Activated CD8-positive, alpha-beta T cell treated with anti-CD3 and anti-CD28 coated beads, Interleukin-2, amount 10 ng/mL, durations not matched to agents 7 days and 5 days (primary cell): ENCODE measurements at regions not wholly inside any gene's neighbourhood (a gene's known extent, or its start where the extent isn't known, plus 50 kb on each side); places are given as distances from the start of the nearest gene placed in this dataset.

Experiments used
- ATAC-seq: fragments of 150-1000 bp; cut with Tn5 transposase; one replicate; pipeline ENCODE4 v1.10.0; 2021; ENCODE audit warnings: moderate library complexity
- CTCF ChIA-PET: fragments of 350-600 bp; sonication (Branson Sonifier 250); formaldehyde crosslinking; loops from one replicate; lab custom pipeline; 2021; ENCODE audit warnings: antibody characterized with exemption; lab: Charles Lee
- POLR2A ChIA-PET: fragments of 350-600 bp; sonication (Branson Sonifier 250); formaldehyde crosslinking; loops from one replicate; lab custom pipeline; 2021; ENCODE audit warnings: antibody characterized with exemption; lab: Charles Lee
- DNase-seq: peaks from one replicate; pipeline ENCODE4 v3.0.0-alpha.2; 2020
- H3K27ac Mint-ChIP-seq: one replicate; pipeline ENCODE4 v1.8.0; 2021; ENCODE audit warnings: mild to moderate bottlenecking, mixed read lengths
- H3K27me3 Mint-ChIP-seq: one replicate; pipeline ENCODE4 v1.8.0; 2021; ENCODE audit warnings: low read depth, mixed read lengths
- H3K36me3 Mint-ChIP-seq: one replicate; pipeline ENCODE4 v1.8.0; 2021; ENCODE audit warnings: low read depth, mixed read lengths
- H3K4me1 Mint-ChIP-seq: one replicate; pipeline ENCODE4 v1.8.0; 2021; ENCODE audit warnings: low read depth, mixed read lengths
- H3K4me3 Mint-ChIP-seq: one replicate; pipeline ENCODE4 v1.8.0; 2021; ENCODE audit warnings: mild to moderate bottlenecking, mixed read lengths
- H3K9me3 Mint-ChIP-seq: one replicate; pipeline ENCODE4 v1.8.0; 2022; ENCODE audit warnings: mixed read lengths; ENCODE audit not compliant: insufficient read depth

DNA sequence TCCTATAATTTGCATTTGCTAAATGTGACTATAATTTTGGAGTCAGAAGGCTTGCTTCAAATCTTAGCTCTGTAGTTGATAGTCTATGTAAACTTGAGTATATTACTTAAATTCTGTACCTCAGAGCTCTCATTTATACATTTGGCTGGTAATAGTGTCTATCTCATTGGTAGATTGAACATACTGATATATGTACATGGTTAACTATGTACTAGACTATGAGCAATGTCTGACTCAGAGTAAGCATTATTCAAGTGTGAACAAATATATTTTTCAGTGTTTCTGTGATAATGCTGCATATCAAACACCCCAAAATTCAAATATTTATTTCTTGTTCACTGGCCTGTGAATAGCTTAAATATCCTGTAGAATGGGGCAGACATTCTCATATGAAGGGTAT, 1568.9 kb upstream of the PABPC4L start:
- H3K27me3 Mint-ChIP-seq: no peaks in the 10 kb centered on the region
- peaks cover 13% of the 10 kb centered on the region for H3K9me3 Mint-ChIP-seq
- no peaks in the 10 kb centered on the region for H3K4me1 Mint-ChIP-seq
- H3K36me3 Mint-ChIP-seq: no peaks in the 10 kb centered on the region
- ChIA-PET POLR2A (no interaction called here), CTCF (no interaction called here)
- no peak overlapping the region for H3K27ac Mint-ChIP-seq
- DNase-seq (no peak), ATAC-seq (no peak)
- H3K4me3 Mint-ChIP-seq: no peak overlapping the region

DNA sequence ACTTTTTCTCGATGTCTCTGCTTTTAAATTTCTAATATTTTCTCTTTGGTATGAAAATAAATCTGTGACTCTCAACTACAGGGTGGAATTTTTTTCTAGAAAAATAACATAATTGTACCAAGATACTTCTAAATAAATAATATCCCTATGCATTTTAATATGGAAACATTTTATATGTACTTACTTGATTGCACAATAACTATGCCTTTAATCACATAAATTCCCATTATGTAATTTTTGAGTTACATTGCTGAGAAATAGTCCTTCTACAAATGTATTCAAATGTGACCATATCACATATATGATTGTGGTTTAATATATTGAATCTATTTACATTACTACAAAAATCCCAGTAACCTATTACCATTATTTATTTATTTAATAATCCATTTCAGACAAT, 1543.3 kb upstream of the PABPC4L start:
- ATAC-seq: no peak
- no peaks in the 10 kb centered on the region for H3K36me3 Mint-ChIP-seq
- H3K4me1 Mint-ChIP-seq: no peaks in the 10 kb centered on the region
- H3K27ac Mint-ChIP-seq: no peak overlapping the region
- POLR2A ChIA-PET: no interaction called here
- no peak for DNase-seq
- H3K27me3 Mint-ChIP-seq: no peaks in the 10 kb centered on the region
- CTCF ChIA-PET: no interaction called here
- H3K4me3 Mint-ChIP-seq: no peak overlapping the region
- no peaks in the 10 kb centered on the region for H3K9me3 Mint-ChIP-seq

DNA sequence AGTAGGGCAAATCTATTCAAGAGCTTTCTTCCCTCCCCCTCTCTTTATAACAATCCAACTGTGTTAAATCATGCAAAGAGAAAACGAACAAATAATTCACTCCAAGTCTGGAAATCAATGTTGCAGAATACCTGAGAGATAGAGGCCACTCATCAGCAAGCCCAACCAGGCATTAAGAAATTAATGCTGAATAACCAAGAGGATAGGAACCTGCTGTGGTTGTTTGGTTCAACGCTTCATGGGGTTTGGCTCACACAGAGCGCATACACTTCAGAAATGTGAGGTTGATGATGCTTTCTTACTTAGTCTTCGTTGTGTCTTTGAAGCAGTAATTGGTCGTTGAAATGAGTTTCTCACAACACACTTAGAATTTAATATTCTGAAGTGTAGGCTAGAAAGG, 1540.0 kb upstream of the PABPC4L start:
- Mint-ChIP-seq H3K9me3 (no peaks in the 10 kb centered on the region), H3K4me1 (no peaks in the 10 kb centered on the region), H3K4me3 (no peak overlapping the region), H3K27ac (no peak overlapping the region), H3K27me3 (no peaks in the 10 kb centered on the region), H3K36me3 (no peaks in the 10 kb centered on the region)
- ATAC-seq (no peak), DNase-seq (no peak)
- ChIA-PET CTCF (no interaction called here), POLR2A (no interaction called here)

DNA sequence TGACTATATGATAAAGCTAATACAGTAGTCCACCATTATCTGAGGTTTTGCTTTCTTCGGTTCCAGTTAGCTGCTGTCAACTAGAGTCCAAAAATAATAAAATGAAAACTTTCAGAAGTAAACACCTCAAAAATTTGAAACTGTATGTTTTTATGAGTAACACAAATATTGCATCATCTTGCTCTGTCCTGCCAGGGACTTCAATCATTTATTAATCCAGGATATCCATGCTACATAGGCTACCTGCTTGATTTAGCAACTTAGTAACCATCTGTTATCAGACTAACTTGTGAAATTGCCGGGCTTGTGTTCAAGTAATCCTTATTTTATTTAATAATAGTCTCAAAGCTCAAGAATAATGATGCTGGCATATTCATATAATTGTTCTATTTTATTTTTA, 1537.8 kb upstream of the PABPC4L start:
- ATAC-seq (no peak), DNase-seq (no peak)
- Mint-ChIP-seq H3K4me3 (no peak overlapping the region), H3K9me3 (no peaks in the 10 kb centered on the region), H3K4me1 (no peaks in the 10 kb centered on the region), H3K27ac (no peak overlapping the region), H3K27me3 (no peaks in the 10 kb centered on the region), H3K36me3 (no peaks in the 10 kb centered on the region)
- POLR2A ChIA-PET: no interaction called here
- CTCF ChIA-PET: no interaction called here

DNA sequence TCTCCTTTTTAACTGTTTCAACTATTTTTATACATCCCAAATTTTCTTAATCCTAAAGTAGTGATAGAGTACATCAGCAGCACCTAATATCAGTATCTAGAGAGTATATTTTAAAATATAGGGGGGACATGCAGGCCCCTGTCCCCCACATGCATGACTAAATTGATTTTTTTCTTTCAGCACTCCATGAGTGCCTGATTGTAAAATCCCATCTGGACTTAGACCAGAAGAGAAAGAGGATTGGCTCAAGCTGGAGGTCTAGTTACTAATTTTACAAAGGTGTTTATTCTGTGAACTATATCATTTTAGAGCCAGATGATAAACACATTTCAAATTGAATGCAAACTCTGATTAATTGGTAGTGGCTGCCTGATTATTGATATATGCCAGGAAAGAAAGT, 1533.9 kb upstream of the PABPC4L start:
- CTCF ChIA-PET: no interaction called here
- H3K27ac Mint-ChIP-seq: no peak overlapping the region
- POLR2A ChIA-PET: no interaction called here
- DNase-seq (no peak), ATAC-seq (no peak)
- H3K36me3 Mint-ChIP-seq: no peaks in the 10 kb centered on the region
- no peak overlapping the region for H3K4me3 Mint-ChIP-seq
- H3K9me3 Mint-ChIP-seq: no peaks in the 10 kb centered on the region
- no peaks in the 10 kb centered on the region for H3K27me3 Mint-ChIP-seq
- no peaks in the 10 kb centered on the region for H3K4me1 Mint-ChIP-seq

DNA sequence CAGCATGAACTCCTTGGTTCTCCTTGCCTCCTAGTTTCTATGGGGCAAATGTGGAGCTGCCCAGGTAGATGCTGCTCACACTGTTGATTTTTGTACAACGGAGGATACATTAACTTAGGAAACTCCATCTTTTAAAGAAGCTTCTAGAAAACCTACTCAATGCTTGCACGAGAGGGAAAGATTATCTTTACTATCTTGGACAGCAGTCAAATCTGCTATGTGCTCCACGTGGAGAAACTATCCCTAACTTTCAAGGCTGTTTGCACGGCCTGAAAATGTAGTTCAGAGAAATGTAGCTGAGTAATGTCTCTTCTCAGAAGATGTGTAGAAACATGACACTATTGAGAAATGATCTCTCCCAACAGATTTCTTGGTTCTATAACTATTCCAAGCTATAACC, 1530.9 kb upstream of the PABPC4L start:
- Mint-ChIP-seq H3K36me3 (no peaks in the 10 kb centered on the region), H3K9me3 (no peaks in the 10 kb centered on the region), H3K4me1 (no peaks in the 10 kb centered on the region), H3K27ac (no peak overlapping the region), H3K4me3 (no peak overlapping the region), H3K27me3 (no peaks in the 10 kb centered on the region)
- CTCF ChIA-PET: no interaction called here
- POLR2A ChIA-PET: no interaction called here
- no peak for ATAC-seq
- DNase-seq: no peak

DNA sequence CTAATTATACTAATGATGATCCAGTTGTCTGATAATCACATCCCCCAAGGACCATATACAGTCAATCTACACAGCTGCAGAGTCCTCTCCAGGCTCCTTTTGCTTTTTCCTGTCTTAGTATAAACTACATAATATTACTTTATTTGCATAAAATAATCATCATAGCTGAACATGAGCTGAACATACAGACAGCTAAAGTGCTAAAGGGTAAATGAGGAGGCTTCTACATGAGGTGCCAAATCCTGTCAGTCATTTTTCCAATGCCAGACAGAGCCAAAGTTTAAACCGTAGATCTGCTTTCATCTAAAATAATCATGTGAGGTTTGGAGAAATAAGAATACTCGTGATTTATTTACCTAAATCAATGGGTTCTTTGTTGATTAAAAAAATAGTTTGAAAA, 1530.1 kb upstream of the PABPC4L start:
- Mint-ChIP-seq H3K4me1 (no peaks in the 10 kb centered on the region), H3K36me3 (no peaks in the 10 kb centered on the region), H3K9me3 (no peaks in the 10 kb centered on the region), H3K27me3 (no peaks in the 10 kb centered on the region), H3K27ac (no peak overlapping the region), H3K4me3 (no peak overlapping the region)
- POLR2A ChIA-PET: no interaction called here
- no peak for DNase-seq
- CTCF ChIA-PET: no interaction called here
- no peak for ATAC-seq

DNA sequence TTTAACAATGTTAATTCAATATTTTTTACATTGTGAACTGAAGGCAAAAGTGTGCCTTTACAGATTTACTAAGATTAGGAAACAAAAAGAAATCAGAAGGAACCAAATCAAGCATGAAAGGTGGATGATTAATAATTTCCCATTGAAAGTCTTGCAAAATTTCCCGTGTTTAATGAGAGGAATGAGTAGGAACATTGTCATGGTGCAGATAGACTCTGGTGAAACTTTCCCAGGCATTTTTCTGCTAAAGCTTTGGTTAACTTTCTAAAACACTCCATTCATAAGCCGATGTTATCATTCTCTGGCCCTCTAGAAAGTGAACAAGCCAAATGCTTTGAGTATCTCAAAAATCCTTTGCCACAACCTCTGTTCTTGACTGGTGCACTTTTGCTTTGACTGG, 1522.8 kb upstream of the PABPC4L start:
- ChIA-PET POLR2A (no interaction called here), CTCF (no interaction called here)
- Mint-ChIP-seq H3K36me3 (no peaks in the 10 kb centered on the region), H3K4me3 (no peak overlapping the region), H3K27me3 (no peaks in the 10 kb centered on the region), H3K27ac (no peak overlapping the region), H3K9me3 (peaks cover 4% of the 10 kb centered on the region), H3K4me1 (no peaks in the 10 kb centered on the region)
- no peak for DNase-seq
- no peak for ATAC-seq

DNA sequence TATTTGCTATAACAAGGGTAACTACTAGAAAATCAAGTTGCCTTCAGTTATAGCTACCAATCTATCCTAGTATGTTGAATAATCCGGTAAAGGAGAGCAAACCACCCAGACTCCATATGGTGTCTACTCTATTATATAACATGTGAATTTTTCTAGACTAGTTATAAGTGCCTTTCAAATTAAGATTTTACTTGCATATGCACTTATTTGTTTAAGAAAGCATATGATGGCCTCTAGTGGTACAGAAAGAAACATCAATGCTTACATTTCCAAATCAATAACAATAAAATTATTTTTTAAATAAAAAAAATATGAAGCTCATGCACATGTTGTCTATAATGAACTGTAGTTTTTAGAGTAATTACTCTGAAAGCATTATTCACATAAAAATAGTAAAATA, 1516.4 kb upstream of the PABPC4L start:
- H3K27ac Mint-ChIP-seq: no peak overlapping the region
- no peaks in the 10 kb centered on the region for H3K27me3 Mint-ChIP-seq
- H3K9me3 Mint-ChIP-seq: peaks cover 4% of the 10 kb centered on the region
- ATAC-seq: no peak
- no peaks in the 10 kb centered on the region for H3K4me1 Mint-ChIP-seq
- DNase-seq: no peak
- H3K4me3 Mint-ChIP-seq: no peak overlapping the region
- POLR2A ChIA-PET: no interaction called here
- no peaks in the 10 kb centered on the region for H3K36me3 Mint-ChIP-seq
- CTCF ChIA-PET: no interaction called here

DNA sequence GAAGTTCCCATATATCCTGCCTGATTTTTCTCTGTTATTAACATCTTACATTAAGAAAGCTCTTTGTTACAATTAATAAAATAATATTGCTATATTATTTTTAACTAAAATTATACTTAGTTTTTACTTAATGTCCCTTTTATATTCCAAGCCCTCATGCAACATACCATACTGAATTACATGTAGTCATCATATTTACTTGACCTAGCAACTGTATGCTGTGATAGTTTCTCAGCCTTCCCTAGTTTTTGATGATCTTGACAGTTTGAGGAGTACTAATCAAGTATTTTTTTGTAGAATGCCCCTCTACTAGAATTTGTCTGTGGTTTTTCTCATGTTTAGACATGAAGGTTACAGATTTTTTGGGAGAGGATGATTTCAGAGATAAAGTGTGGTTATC, 1503.8 kb upstream of the PABPC4L start:
- ChIA-PET CTCF (no interaction called here), POLR2A (no interaction called here)
- H3K36me3 Mint-ChIP-seq: no peaks in the 10 kb centered on the region
- H3K4me1 Mint-ChIP-seq: no peaks in the 10 kb centered on the region
- H3K9me3 Mint-ChIP-seq: no peaks in the 10 kb centered on the region
- no peaks in the 10 kb centered on the region for H3K27me3 Mint-ChIP-seq
- no peak overlapping the region for H3K4me3 Mint-ChIP-seq
- no peak overlapping the region for H3K27ac Mint-ChIP-seq
- ATAC-seq (no peak), DNase-seq (no peak)

DNA sequence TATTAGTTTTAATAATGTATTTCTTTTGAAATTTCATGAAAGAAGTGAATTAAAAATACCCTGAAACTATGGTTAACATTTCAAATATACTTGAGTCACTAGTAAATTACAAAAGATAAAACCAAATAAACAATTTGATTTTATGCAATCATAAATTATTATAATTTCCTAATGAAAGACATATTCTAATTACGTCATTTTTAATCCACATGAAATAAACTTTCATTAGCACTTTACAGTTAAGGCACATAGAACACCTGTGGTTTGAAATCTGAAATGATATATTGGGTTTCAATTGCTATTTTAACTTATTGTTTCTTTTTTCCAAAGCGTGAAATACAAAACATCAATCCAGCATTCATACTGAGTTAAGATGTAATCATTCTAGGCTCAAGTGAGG, 1492.5 kb upstream of the PABPC4L start:
- ATAC-seq: no peak
- DNase-seq: no peak
- Mint-ChIP-seq H3K4me1 (no peaks in the 10 kb centered on the region), H3K27ac (no peak overlapping the region), H3K9me3 (peaks cover 8% of the 10 kb centered on the region), H3K27me3 (no peaks in the 10 kb centered on the region), H3K36me3 (no peaks in the 10 kb centered on the region), H3K4me3 (no peak overlapping the region)
- POLR2A ChIA-PET: no interaction called here
- CTCF ChIA-PET: no interaction called here

DNA sequence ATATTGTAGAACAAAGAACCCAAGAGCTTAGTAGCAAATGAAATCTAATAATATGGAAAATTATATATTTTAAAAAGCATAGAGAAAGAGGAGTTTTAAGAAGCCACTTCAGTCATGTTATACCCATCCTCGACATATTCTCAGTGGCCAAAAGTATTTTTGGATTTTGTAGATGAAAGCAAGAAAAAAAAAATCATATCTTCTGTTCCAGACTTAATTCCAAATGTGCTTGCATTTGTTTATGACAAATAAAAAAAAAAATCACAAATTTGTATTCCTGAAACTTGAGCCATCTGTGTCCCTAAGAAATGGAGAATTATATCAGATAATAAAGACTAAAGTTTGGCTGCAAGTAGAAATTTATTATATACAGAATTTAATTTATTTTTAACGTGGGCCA, 1482.4 kb upstream of the PABPC4L start:
- Mint-ChIP-seq H3K36me3 (no peaks in the 10 kb centered on the region), H3K27ac (no peak overlapping the region), H3K4me1 (no peaks in the 10 kb centered on the region), H3K4me3 (no peak overlapping the region), H3K9me3 (peaks cover 8% of the 10 kb centered on the region), H3K27me3 (no peaks in the 10 kb centered on the region)
- POLR2A ChIA-PET: no interaction called here
- no peak for DNase-seq
- ATAC-seq: no peak
- CTCF ChIA-PET: no interaction called here

DNA sequence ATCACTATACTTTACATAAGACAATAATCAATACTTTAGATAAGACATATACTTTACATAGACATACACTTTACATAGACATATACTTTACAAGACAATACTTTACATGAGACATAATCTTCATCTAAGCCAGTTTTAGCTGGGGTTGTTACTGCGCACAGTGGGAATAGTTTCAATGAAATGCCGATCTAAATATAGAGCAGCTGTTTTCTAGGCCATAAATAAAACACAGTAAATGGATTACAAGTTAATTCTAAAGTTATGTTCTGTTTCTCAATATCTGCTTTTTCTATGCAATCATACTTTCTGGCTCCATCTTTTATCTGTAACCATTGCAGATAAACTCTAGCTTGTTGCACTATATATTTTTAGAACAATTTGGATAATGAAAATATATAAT, 1470.6 kb upstream of the PABPC4L start:
- Mint-ChIP-seq H3K27me3 (no peaks in the 10 kb centered on the region), H3K4me1 (no peaks in the 10 kb centered on the region), H3K9me3 (no peaks in the 10 kb centered on the region), H3K36me3 (no peaks in the 10 kb centered on the region), H3K4me3 (no peak overlapping the region), H3K27ac (no peak overlapping the region)
- POLR2A ChIA-PET: no interaction called here
- CTCF ChIA-PET: no interaction called here
- ATAC-seq (no peak), DNase-seq (no peak)
